AG04450 (cell line): ENCODE measurements at regions not wholly inside any gene's neighbourhood (a gene's known extent, or its start where the extent isn't known, plus 50 kb on each side); places are given as distances from the start of the nearest gene placed in this dataset.
"Not testable (repeated sequence)": the region's sequence is repeated elsewhere in the genome, so short reads cannot be mapped to it uniquely, and the experiment has no call there.

ENCODE experiments used
- CTCF ChIA-PET: fragments of 300-600, 350-600 bp; formaldehyde crosslinking; extraction: SDS; loops from one replicate; lab custom pipeline; 2022; ENCODE audit warnings: antibody characterized with exemption, inconsistent platforms; lab: Charles Lee
- POLR2A ChIA-PET: fragments of 350-600 bp; formaldehyde crosslinking; extraction: SDS; loops from one replicate; lab custom pipeline; 2021; ENCODE audit warnings: antibody characterized with exemption, inconsistent platforms; lab: Yijun Ruan, JAX
- DNase-seq: peaks from one replicate; pipeline ENCODE4 v3.0.0-alpha.2; 2011; ENCODE audit warnings: low read depth, low spot score
- H3K27ac ChIP-seq: one replicate; pipeline ENCODE4 v1.5.1; 2012; ENCODE audit warnings: low read depth, low read length, control low read depth
- H3K27me3 ChIP-seq: one replicate; pipeline ENCODE4 v1.6.0; 2012; ENCODE audit warnings: low read length; ENCODE audit not compliant: control insufficient read depth, insufficient read depth
- H3K4me3 ChIP-seq: 2 replicates; pipeline ENCODE4 v1.5.1; 2011; ENCODE audit warnings: mild to moderate bottlenecking, low read depth, low read length, control low read depth
- H3K9me3 ChIP-seq: 2 replicates; pipeline ENCODE4 v1.5.1; 2012; ENCODE audit warnings: low read length; ENCODE audit not compliant: control insufficient read depth, insufficient read depth

DNA sequence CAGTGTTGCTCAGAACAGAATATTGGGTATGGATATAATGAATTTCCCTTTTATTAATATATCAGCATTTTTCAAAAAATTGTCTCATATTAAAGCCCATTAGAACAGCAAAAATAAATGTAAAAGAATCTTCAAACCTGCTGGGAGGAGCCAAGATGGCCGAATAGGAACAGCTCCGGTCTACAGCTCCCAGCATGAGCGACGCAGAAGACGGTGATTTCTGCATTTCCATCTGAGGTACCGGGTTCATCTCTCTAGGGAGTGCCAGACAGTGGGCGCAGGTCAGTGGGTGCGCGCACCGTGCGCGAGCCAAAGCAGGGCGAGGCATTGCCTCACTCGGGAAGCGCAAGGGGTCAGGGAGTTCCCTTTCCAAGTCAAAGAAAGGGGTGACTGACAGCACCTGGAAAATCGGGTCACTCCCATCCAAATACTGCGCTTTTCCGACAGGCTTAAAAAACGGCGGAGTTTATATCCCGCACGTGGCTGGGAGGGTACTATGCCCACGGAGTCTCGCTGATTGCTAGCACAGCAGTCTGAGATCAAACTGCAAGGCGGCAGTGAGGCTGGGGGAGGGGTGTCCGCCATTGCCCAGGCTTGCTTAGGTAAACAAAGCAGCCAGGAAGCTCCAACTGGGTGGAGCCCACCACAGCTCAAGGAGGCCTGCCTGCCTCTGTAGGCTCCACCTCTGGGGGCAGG lies 816.8 kb downstream of the TTLL7 start:
- H3K9me3 ChIP-seq, CTCF ChIA-PET, DNase-seq, H3K4me3 ChIP-seq, POLR2A ChIA-PET, H3K27me3 ChIP-seq, H3K27ac ChIP-seq: not testable (repeated sequence)

DNA sequence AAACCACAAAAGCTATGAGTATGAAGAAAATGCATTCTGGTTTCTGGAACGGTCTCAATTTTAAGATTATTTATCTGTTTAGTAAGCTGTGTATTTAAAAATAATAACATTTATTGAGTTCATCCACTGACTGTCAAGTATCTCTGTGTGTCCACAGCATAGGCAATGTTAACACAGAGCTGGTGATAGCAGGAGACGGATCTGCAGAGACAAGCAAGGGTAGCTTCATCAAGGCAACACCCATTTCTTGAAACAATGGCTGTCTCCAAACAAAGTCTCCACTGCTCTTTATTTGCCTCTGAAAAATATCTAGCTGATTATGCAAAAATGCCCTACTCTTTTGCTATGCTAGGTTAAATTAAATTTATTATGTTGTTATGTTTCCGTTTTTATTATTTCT lies 818.3 kb downstream of the TTLL7 start:
- H3K27me3 ChIP-seq, H3K4me3 ChIP-seq, DNase-seq, H3K27ac ChIP-seq, H3K9me3 ChIP-seq, POLR2A ChIA-PET, CTCF ChIA-PET: not testable (repeated sequence)

DNA sequence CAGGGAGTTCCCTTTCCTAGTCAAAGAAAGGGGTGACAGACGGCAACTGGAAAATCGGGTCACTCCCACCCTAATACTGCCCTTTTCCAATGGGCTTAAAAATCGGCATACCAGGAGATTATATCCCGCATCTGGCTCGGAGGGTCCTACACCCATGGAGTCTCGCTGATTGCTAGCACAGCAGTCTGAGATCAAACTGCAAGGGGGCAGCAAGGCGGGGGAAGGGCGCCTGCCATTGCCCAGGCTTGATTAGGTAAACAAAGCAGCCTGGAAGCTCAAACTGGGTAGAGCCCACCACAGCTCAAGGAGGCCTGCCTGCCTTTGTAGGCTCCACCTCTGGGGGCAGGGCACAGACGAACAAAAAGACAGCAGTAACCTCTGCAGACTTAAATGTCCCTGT lies 831.3 kb downstream of the TTLL7 start:
- H3K27ac ChIP-seq, POLR2A ChIA-PET, H3K9me3 ChIP-seq, H3K27me3 ChIP-seq, H3K4me3 ChIP-seq, CTCF ChIA-PET, DNase-seq: not testable (repeated sequence)

DNA sequence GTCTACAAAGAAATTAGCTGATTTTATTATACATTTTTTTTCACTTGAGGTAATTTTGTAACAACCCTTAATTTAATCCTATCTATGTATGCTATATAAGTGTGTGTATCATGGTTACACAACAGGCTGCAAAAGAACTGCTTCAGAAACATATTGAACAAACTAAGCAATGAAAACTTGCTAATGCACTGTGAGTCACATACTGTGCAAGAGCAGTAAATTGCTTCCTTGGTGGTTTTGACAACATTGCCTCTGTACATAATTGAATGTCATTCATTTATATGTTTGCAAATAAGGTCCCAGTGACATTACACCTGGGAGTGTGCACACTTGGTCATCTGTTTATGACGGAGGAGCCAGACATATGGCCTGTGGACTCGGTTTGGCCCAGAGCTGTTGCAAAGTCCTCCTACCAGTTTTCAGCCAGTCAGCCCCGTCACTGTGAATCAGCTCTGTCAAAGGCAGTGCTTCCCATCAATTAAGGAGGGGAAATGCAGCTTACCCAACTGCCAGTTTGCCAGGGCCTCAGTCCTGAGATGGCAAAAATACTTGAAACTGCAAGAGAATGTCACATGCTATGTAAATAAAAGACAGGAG lies 835.0 kb downstream of the TTLL7 start:
- CTCF ChIA-PET, DNase-seq, H3K27me3 ChIP-seq, H3K9me3 ChIP-seq, H3K27ac ChIP-seq, H3K4me3 ChIP-seq, POLR2A ChIA-PET: not testable (repeated sequence)

DNA sequence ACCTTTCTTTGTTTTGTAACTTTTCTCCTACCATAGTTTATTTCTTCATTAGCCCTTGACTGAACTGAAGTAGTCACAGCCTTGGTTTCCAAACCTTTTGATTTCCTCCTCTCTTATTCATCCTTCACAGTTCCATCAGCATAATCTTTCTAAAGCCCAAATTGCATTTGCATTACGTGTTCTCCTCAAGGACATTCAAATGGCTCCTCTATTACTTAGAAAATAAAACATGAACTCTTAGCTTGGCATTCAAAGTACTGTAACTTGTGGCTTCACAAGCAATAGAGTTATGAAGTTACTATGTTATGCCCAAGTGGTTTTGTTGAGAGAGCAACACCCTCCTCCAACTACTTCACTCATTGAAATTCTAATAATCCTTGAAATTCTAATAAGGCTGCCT lies 840.0 kb downstream of the TTLL7 start:
- H3K9me3 ChIP-seq, DNase-seq, H3K27ac ChIP-seq, POLR2A ChIA-PET, H3K27me3 ChIP-seq, H3K4me3 ChIP-seq, CTCF ChIA-PET: not testable (repeated sequence)

DNA sequence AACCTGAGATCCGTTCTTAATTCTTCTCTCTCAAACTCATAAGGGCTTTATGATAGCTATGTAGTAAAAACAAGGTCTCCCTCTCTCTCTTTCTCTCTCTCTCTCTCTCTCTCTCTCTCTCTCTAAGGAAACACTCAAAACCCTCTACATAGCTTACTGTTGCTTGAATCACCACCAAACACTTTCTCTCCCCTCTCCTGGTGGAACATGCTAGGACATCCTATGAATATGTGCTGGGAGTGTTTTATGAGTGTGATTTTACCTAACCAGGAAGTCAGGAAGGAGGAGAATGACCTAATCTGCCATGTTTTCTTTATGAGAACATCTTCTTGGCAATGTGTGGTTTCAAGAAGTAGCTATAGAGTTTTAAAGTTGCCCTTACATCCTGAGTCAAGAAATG lies 844.6 kb downstream of the TTLL7 start:
- POLR2A ChIA-PET, H3K4me3 ChIP-seq, H3K9me3 ChIP-seq, CTCF ChIA-PET, H3K27ac ChIP-seq, DNase-seq, H3K27me3 ChIP-seq: not testable (repeated sequence)

DNA sequence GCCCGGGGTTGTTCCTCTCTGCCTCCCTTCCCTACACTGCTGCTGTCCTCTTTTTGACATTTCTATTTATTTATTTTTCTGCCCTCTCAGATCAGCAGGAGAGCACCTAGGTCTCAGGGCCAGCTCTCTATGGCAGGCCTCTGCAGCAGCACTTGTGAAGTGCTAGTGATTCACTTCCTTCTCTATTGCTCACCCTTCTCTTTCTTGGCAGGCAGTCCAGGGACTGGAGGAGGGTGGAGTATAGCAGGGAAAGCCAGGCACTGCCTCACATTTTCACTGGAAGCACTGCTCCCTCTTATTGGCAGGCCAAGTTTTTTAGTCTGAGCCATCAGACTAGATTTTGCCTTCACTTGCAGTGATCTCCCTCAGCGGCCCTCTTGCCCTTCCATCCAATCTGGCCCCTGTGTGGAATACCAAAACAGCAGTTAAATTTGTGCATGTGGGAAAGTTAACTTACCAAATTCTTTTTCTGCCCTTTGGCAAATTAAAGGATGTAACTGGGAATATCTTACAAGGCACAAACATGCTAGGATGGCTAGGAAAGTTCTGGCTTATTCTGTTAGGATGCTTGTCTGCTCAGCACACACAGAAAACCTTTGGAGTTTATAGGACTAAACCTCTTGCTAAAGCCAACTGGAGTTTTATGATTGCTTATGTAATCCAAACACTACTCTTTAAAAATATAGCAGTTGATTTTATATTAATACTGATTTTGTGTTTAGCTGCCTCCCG lies 847.6 kb downstream of the TTLL7 start:
- H3K4me3 ChIP-seq, CTCF ChIA-PET, H3K9me3 ChIP-seq, H3K27ac ChIP-seq, POLR2A ChIA-PET, H3K27me3 ChIP-seq: not testable (repeated sequence)
- peak; percentile 1 for DNase-seq

DNA sequence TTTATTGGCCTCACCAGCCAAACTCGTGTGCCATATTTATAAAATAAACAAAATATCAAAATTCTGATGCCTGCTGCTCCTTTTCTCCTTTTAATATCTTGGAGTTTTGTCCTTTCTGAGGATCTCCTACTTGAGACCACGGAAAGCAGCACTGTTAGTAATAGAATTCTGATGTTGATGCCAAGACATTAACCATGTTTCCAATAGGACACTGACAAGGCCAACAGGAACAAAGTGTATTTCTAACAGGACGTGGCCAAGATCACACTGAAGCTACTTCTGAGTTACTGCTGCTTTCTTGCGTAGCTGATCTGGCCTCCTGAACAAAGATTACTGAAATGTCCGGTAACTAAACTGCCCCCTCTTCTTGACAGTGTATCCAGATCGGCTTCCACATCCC lies 848.5 kb downstream of the TTLL7 start:
- H3K27ac ChIP-seq, H3K27me3 ChIP-seq, H3K9me3 ChIP-seq, DNase-seq, H3K4me3 ChIP-seq, CTCF ChIA-PET, POLR2A ChIA-PET: not testable (repeated sequence)

DNA sequence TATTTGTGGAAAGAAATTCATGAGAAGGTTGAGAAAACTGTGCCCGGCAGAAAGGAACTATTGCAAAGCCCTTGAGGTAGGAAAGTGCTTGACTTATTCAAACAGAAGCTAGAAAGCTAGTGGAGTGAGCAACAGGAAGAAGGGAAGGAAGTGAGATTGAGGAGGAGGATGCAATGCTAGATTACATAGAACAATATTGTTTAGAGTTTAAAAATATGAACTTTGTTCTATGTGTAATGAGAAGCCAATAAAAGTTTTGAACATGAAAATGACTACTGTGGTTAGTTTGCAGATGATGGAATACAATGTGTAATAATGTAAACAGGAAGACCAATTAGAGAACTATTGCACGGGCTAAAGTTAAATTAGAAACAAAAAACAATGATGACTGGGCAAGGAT lies 853.1 kb downstream of the TTLL7 start:
- POLR2A ChIA-PET, H3K9me3 ChIP-seq, H3K4me3 ChIP-seq, H3K27me3 ChIP-seq, H3K27ac ChIP-seq, CTCF ChIA-PET, DNase-seq: not testable (repeated sequence)

DNA sequence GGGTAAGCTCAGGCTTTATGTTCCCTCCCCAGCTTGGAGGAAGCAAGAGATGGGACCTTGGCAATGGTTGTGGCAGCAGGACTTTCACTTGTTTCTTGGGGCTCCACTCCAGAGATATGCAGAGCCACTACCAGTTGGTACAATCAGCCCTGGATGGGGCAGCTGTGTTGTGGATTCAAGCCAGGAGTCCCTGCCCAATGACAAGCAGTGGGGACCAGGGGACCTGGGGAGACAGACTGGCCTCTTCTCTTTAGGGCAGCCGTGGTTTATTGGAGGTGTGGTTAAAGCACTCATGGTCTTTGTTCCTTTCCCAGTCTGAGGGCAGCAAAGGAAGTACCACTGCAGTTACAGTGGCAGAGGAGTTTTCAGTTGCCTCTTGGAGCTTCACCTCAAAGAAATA lies 856.1 kb downstream of the TTLL7 start:
- H3K27me3 ChIP-seq, POLR2A ChIA-PET, H3K27ac ChIP-seq, H3K4me3 ChIP-seq, CTCF ChIA-PET, H3K9me3 ChIP-seq, DNase-seq: not testable (repeated sequence)

DNA sequence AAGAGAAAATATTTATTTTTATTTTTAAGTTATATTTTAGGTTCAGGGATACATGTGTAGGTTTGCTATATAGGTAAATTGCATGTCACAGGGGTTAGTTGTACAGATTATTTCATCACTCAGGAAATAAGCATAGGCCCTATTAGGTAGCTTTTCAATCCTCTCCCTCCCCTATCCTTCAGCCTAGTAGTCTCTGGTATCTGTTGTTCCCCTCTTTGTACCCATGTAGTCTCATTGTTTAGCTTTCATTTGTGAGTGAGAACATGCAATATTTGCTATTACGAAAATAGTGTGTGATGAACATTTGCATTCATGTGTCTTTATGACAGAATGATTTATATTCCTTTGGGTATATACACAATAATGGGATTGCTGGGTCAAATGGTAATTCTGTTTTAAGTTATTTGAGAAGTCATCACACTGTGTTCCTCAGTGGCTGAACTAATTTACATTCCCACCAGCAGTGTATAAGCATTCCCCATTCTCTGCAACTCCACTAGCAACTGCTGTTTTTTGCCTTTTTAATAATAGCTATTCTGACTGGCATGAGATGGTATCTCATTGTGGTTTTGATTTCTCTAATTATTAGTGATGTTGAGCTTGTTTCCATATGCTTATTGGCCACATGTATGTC lies 863.3 kb downstream of the TTLL7 start:
- H3K4me3 ChIP-seq, DNase-seq, H3K27ac ChIP-seq, H3K9me3 ChIP-seq, POLR2A ChIA-PET, CTCF ChIA-PET, H3K27me3 ChIP-seq: not testable (repeated sequence)
